ENCODE measurements at regions not wholly inside any gene's neighbourhood (a gene's known extent, or its start where the extent isn't known, plus 50 kb on each side); places are given as distances from the start of the nearest gene placed in this dataset.
A peak's percentile ranks its signal among the peaks of the same experiment; 100 is the strongest.

GRCh38 chrX:39601231-39602177 lies 496.3 kb downstream of the BCOR start:
- DNase-seq (ENCODE audit: low read depth) = no peak

- no peak for DNase-seq (ENCODE audit: low read depth)
Measured at GRCh38 chrX:39602195-39602594, 495.6 kb downstream of the BCOR start.

- no peak for DNase-seq (ENCODE audit: low read depth)
Measured at GRCh38 chrX:39603230-39603629, 494.5 kb downstream of the BCOR start.

GRCh38 chrX:39605183-39605582 lies 492.6 kb downstream of the BCOR start:
- DNase-seq (ENCODE audit: low read depth) = no peak

- no peak for DNase-seq (ENCODE audit: low read depth)
Measured at GRCh38 chrX:39605866-39606265, 491.9 kb downstream of the BCOR start.

- DNase-seq (ENCODE audit: low read depth) = no peak
Measured at GRCh38 chrX:39609941-39610340, 487.8 kb downstream of the BCOR start.

GRCh38 chrX:39611468-39611867 lies 486.3 kb downstream of the BCOR start:
- no peak for DNase-seq (ENCODE audit: low read depth)

GRCh38 chrX:39613482-39613995 lies 484.2 kb downstream of the BCOR start:
- no peak for DNase-seq (ENCODE audit: low read depth)

- no peak for DNase-seq (ENCODE audit: low read depth)
Measured at GRCh38 chrX:39613997-39614679, 483.6 kb downstream of the BCOR start.

GRCh38 chrX:39614680-39614998 lies 483.1 kb downstream of the BCOR start:
- DNase-seq (ENCODE audit: low read depth) = no peak

- no peak for DNase-seq (ENCODE audit: low read depth)
Measured at GRCh38 chrX:39616098-39616729, 481.5 kb downstream of the BCOR start.

GRCh38 chrX:39616731-39617130 lies 481.0 kb downstream of the BCOR start:
- no peak for DNase-seq (ENCODE audit: low read depth)

GRCh38 chrX:39618178-39618577 lies 479.6 kb downstream of the BCOR start:
- DNase-seq (ENCODE audit: low read depth) = no peak

- peak; percentile 36 for DNase-seq (ENCODE audit: low read depth)
Measured at GRCh38 chrX:39619182-39620009, 478.4 kb downstream of the BCOR start.

GRCh38 chrX:39624166-39624565 lies 473.6 kb downstream of the BCOR start:
- DNase-seq (ENCODE audit: low read depth) = no peak

GRCh38 chrX:39625810-39626209 lies 471.9 kb downstream of the BCOR start:
- DNase-seq (ENCODE audit: low read depth) = no peak

- no peak for DNase-seq (ENCODE audit: low read depth)
Measured at GRCh38 chrX:39626749-39627148, 471.0 kb downstream of the BCOR start.

GRCh38 chrX:39627257-39627656 lies 470.5 kb downstream of the BCOR start:
- DNase-seq (ENCODE audit: low read depth) = no peak

- no peak for DNase-seq (ENCODE audit: low read depth)
Measured at GRCh38 chrX:39629001-39629400, 468.8 kb downstream of the BCOR start.

- no peak for DNase-seq (ENCODE audit: low read depth)
Measured at GRCh38 chrX:39630344-39630743, 467.4 kb downstream of the BCOR start.

GRCh38 chrX:39631276-39632229 lies 466.2 kb downstream of the BCOR start:
- no peak for DNase-seq (ENCODE audit: low read depth)

All from iris pigment epithelial cell (primary cell).